DOHH2 (cell line): ENCODE measurements at regions not wholly inside any gene's neighbourhood (a gene's known extent, or its start where the extent isn't known, plus 50 kb on each side); places are given as distances from the start of the nearest gene placed in this dataset.

Experiments used
- EZH2phosphoT487 ChIP-seq: fragments of 200-600 bp; sonication (generic); IDR thresholded peaks from 2 replicates; pipeline ENCODE4 v1.6.1; 2017; ENCODE audit warnings: borderline replicate concordance, mild to moderate bottlenecking, antibody characterized with exemption, low read length, moderate library complexity, mixed read lengths
- TF ChIP-seq, protein P1 (sequence below): fragments of 200-600 bp; sonication (generic); IDR thresholded peaks from one replicate; pipeline ENCODE4 v1.5.1; 2014; ENCODE audit warnings: antibody characterized with exemption, mild to moderate bottlenecking, low read depth, low read length; ENCODE audit not compliant: poor library complexity, severe bottlenecking

DNA sequence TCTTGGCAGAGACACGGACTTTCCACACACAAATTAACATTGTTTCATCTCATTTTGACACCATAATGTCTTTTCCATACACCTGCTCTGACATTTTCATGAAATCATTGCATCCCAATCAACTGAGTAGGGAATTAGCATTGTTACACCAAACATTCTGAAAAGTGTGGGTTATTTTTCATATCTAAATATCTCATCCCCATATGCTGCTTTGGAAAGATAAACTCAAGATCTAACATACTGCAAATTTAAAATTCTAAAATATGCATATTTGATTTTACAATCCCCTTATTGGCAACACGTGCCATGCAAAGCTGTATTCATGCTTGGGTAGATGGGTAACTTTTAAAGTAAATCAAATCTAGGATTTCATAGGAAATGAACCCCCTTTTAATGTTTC is 242.9 kb downstream of the ZNF516 start:
- TF ChIP-seq, protein P1, sequence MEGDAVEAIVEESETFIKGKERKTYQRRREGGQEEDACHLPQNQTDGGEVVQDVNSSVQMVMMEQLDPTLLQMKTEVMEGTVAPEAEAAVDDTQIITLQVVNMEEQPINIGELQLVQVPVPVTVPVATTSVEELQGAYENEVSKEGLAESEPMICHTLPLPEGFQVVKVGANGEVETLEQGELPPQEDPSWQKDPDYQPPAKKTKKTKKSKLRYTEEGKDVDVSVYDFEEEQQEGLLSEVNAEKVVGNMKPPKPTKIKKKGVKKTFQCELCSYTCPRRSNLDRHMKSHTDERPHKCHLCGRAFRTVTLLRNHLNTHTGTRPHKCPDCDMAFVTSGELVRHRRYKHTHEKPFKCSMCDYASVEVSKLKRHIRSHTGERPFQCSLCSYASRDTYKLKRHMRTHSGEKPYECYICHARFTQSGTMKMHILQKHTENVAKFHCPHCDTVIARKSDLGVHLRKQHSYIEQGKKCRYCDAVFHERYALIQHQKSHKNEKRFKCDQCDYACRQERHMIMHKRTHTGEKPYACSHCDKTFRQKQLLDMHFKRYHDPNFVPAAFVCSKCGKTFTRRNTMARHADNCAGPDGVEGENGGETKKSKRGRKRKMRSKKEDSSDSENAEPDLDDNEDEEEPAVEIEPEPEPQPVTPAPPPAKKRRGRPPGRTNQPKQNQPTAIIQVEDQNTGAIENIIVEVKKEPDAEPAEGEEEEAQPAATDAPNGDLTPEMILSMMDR: no peak
- TF ChIP-seq EZH2phosphoT487: no peak
